ENCODE measurements at regions not wholly inside any gene's neighbourhood (a gene's known extent, or its start where the extent isn't known, plus 50 kb on each side); places are given as distances from the start of the nearest gene placed in this dataset.

GRCh38 chr11:116079580-116079979 lies 575.4 kb upstream of the CADM1 start:
- TF ChIP-seq POLR2AphosphoS5 (IDR thresholded peaks at IDR 0.05) (no peak), POLR2A (IDR thresholded peaks at IDR 0.05) (no peak)
- TF ChIP-seq, protein P1, sequence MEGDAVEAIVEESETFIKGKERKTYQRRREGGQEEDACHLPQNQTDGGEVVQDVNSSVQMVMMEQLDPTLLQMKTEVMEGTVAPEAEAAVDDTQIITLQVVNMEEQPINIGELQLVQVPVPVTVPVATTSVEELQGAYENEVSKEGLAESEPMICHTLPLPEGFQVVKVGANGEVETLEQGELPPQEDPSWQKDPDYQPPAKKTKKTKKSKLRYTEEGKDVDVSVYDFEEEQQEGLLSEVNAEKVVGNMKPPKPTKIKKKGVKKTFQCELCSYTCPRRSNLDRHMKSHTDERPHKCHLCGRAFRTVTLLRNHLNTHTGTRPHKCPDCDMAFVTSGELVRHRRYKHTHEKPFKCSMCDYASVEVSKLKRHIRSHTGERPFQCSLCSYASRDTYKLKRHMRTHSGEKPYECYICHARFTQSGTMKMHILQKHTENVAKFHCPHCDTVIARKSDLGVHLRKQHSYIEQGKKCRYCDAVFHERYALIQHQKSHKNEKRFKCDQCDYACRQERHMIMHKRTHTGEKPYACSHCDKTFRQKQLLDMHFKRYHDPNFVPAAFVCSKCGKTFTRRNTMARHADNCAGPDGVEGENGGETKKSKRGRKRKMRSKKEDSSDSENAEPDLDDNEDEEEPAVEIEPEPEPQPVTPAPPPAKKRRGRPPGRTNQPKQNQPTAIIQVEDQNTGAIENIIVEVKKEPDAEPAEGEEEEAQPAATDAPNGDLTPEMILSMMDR (IDR thresholded peaks at IDR 0.05) = no peak

All from gastroesophageal sphincter (tissue), 3 donors.